ENCODE measurements at regions not wholly inside any gene's neighbourhood (a gene's known extent, or its start where the extent isn't known, plus 50 kb on each side); places are given as distances from the start of the nearest gene placed in this dataset.

- TF ChIP-seq CTCF (IDR thresholded peaks at IDR 0.05), result no peak
- TF ChIP-seq POLR2A (IDR thresholded peaks at IDR 0.05), result no peak
These were observed 448.6 kb upstream of the RBFOX1 start for GRCh38 chr16:6884002-6884401.

Data from heart left ventricle (tissue), 13 donors.